ENCODE measurements at regions not wholly inside any gene's neighbourhood (a gene's known extent, or its start where the extent isn't known, plus 50 kb on each side); places are given as distances from the start of the nearest gene placed in this dataset.

DNA sequence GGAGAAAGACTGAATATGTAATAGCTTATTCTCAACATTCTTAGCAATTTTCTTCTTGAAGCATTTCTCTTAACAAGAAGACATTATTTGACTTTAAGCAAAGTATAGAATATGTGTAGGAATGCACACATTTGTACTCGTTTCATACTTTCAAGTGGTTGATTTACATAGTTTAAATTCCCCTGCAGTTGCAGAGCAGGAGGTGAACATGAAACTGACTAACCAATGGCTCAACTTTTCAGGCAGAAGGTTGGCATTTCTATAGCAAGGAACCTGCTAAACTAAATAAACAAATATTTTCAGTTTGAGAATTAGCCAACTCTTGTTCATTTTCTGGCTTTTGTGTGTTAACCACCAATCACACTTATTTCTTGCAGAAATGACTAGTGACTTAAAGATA lies 145.4 kb upstream of the MYO16 start:
- intact Hi-C loops (cut with DNase I, micrococcal nuclease): no loop called here
- CTCF ChIA-PET: no interaction called here

DNA sequence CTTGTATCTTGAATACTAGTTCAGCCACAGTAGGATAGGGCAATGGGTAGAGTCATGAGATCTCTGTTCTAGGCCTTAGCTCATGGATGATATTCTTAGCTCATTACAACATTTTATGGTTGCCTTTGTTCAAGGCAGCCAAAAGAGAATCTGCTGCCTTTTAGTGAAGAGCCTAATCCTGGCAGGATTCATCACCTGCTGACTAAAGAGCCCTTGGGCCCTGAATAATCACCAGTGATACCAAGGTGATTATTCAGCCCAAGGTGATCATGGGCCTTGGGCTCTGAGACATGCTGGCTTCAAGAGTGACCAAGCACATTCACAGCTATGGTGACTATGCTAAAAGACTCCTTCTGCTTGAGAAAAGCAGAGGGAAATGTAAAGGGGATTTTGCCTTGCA lies 143.3 kb upstream of the MYO16 start:
- no peaks in the 10 kb centered on the region for H3K36me3 Mint-ChIP-seq (ENCODE audit: low read depth)
- no peak overlapping the region for H3K27ac Mint-ChIP-seq
- CTCF ChIA-PET: no interaction called here

More for the DNA sequence above, 145.4 kb upstream of the MYO16 start:
- ATAC-seq (ENCODE audit: poor library complexity) (no peak), DNase-seq (no peak)
- Mint-ChIP-seq H3K27me3 (peaks cover 9% of the 10 kb centered on the region), H3K4me1 (ENCODE audit: low read depth) (no peaks in the 10 kb centered on the region), H3K4me3 (no peak overlapping the region), H3K27ac (no peak overlapping the region), H3K36me3 (ENCODE audit: low read depth) (no peaks in the 10 kb centered on the region), H3K9me3 (no peaks in the 10 kb centered on the region)
- Histone ChIP-seq H3K36me3 (ENCODE audit: insufficient read depth, low read length) (no peaks in the 10 kb centered on the region), H3K4me1 (ENCODE audit: insufficient read depth, low read length) (no peaks in the 10 kb centered on the region), H3K27ac (ENCODE audit: low read depth in 1 of 2, low read length in 2 of 2) (no peak overlapping the region), H3K4me3 (ENCODE audit: low read length) (no peak overlapping the region), H3K9me3 (ENCODE audit: control insufficient read depth in 1 of 2, insufficient read depth in 1 of 2, low read length in 2 of 2) (peaks cover 0 to 8% of the 10 kb centered on the region in 2 experiments), H3K27me3 (ENCODE audit: control insufficient read depth in 1 of 2, insufficient read depth in 2 of 2, low read length in 2 of 2) (no peaks in the 10 kb centered on the region)
- TF ChIP-seq, protein P1, sequence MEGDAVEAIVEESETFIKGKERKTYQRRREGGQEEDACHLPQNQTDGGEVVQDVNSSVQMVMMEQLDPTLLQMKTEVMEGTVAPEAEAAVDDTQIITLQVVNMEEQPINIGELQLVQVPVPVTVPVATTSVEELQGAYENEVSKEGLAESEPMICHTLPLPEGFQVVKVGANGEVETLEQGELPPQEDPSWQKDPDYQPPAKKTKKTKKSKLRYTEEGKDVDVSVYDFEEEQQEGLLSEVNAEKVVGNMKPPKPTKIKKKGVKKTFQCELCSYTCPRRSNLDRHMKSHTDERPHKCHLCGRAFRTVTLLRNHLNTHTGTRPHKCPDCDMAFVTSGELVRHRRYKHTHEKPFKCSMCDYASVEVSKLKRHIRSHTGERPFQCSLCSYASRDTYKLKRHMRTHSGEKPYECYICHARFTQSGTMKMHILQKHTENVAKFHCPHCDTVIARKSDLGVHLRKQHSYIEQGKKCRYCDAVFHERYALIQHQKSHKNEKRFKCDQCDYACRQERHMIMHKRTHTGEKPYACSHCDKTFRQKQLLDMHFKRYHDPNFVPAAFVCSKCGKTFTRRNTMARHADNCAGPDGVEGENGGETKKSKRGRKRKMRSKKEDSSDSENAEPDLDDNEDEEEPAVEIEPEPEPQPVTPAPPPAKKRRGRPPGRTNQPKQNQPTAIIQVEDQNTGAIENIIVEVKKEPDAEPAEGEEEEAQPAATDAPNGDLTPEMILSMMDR (IDR thresholded peaks at IDR 0.05): no peak
- POLR2A ChIA-PET: no interaction called here

DNA sequence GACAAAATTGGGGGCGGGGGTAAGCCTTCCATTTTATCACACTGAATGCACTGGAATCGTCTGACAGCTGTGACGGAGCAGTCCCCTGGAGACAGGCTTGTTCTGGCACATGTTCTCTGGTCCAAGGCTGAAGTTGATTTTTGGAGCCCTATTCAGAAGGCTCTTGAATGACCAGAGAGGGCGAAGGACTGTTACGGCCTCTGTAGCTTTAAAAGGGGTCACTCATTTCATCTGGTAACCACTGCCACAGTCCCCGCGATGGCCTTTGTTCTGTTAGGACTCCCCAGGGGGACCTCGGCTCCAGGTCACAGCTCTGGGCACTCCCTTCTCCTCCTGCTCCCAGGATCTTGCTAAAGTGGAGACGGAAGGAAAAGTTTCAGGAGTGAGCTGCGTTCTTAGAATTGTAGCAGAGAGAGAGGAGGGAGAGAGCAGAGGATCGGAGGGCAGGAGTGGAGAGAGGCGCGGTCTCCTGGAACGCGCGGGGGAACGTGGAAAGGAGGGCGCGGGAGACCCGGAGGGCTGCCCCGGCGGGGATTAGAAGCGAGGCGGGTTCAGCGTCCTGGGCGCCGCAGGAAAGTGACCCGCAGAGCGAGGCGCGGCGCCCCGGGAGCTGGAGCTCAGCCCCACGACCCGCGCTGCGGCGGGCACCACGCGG lies 134.3 kb upstream of the MYO16 start:
- Histone ChIP-seq H3K27ac (ENCODE audit: low read depth in 1 of 2, low read length in 2 of 2) (no peak overlapping the region), H3K9me3 (ENCODE audit: control insufficient read depth in 1 of 2, insufficient read depth in 1 of 2, low read length in 2 of 2) (peaks cover 0 to 4% of the 10 kb centered on the region in 2 experiments), H3K4me1 (ENCODE audit: insufficient read depth, low read length) (peaks cover 17% of the 10 kb centered on the region), H3K27me3 (ENCODE audit: control insufficient read depth in 1 of 2, insufficient read depth in 2 of 2, low read length in 2 of 2) (peaks cover 20 to 33% of the 10 kb centered on the region in 2 experiments), H3K4me3 (ENCODE audit: low read length) (no peak overlapping the region), H3K36me3 (ENCODE audit: insufficient read depth, low read length) (no peaks in the 10 kb centered on the region)
- peaks cover 53% of the 10 kb centered on the region for H3K27me3 Mint-ChIP-seq
- H3K4me1 Mint-ChIP-seq (ENCODE audit: low read depth): peaks cover 18% of the 10 kb centered on the region
- POLR2A ChIA-PET: interaction anchor here (1.0 kb wide), 1 partner anchor 85 kb away, joined by 4 read pairs; no protein-coding TSS in a partner anchor
- no peak for DNase-seq
- ATAC-seq (ENCODE audit: poor library complexity): no peak
- CTCF ChIA-PET: no interaction called here
- intact Hi-C loops (cut with DNase I, micrococcal nuclease): no loop called here
- H3K4me3 Mint-ChIP-seq: peak overlapping the region; percentile 79
- H3K36me3 Mint-ChIP-seq (ENCODE audit: low read depth): no peaks in the 10 kb centered on the region
- H3K27ac Mint-ChIP-seq: no peak overlapping the region
- no peaks in the 10 kb centered on the region for H3K9me3 Mint-ChIP-seq
- TF ChIP-seq, protein P1 (IDR thresholded peaks at IDR 0.05): no peak

More for the DNA sequence above, 143.3 kb upstream of the MYO16 start:
- H3K4me1 ChIP-seq (ENCODE audit: insufficient read depth, low read length): no peaks in the 10 kb centered on the region
- no peak overlapping the region for H3K27ac ChIP-seq (ENCODE audit: low read depth in 1 of 2, low read length in 2 of 2)
- Mint-ChIP-seq H3K9me3 (no peaks in the 10 kb centered on the region), H3K27me3 (peaks cover 20% of the 10 kb centered on the region), H3K4me1 (ENCODE audit: low read depth) (no peaks in the 10 kb centered on the region), H3K4me3 (no peak overlapping the region)
- peaks cover 0 to 8% of the 10 kb centered on the region in 2 experiments for H3K9me3 ChIP-seq (ENCODE audit: control insufficient read depth in 1 of 2, insufficient read depth in 1 of 2, low read length in 2 of 2)
- H3K27me3 ChIP-seq (ENCODE audit: control insufficient read depth in 1 of 2, insufficient read depth in 2 of 2, low read length in 2 of 2): no peaks in the 10 kb centered on the region
- no peak overlapping the region for H3K4me3 ChIP-seq (ENCODE audit: low read length)
- no peak for ATAC-seq (ENCODE audit: poor library complexity)
- H3K36me3 ChIP-seq (ENCODE audit: insufficient read depth, low read length): no peaks in the 10 kb centered on the region
- POLR2A ChIA-PET: no interaction called here
- intact Hi-C loops (cut with DNase I, micrococcal nuclease): no loop called here
- TF ChIP-seq, protein P1 (IDR thresholded peaks at IDR 0.05): no peak
- no peak for DNase-seq

All from CD4-positive, alpha-beta T cell (primary cell).